ENCODE measurements at regions not wholly inside any gene's neighbourhood (a gene's known extent, or its start where the extent isn't known, plus 50 kb on each side); places are given as distances from the start of the nearest gene placed in this dataset.

- no peak for DNase-seq
Observed at GRCh38 chr1:17877316-17877715, 122.2 kb downstream of the ACTL8 start.

DNA sequence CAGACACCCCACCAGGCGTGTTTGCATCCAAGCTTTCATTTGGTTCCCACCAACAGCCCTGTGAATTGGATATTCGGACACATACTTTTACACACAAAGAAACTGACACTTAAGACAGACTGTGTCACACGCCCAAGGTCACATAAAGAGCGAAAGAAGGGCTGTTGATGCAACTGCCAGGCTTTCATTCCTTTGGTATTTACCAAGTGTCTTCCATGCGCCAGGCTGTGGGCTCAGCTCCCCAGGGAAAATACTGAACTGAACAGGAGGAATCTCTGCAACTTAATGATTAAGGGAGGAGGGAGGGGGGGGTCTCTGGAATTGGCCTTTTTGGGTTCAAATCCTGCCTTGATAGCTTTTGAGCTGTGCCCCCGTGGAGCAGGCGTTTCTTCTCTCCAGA, 122.8 kb downstream of the ACTL8 start:
- no peak for DNase-seq

GRCh38 chr1:17878837-17879236, 123.7 kb downstream of the ACTL8 start:
- no peak for DNase-seq

- no peak for DNase-seq
Observed at GRCh38 chr1:17880449-17880848, 125.3 kb downstream of the ACTL8 start.

GRCh38 chr1:17881761-17882160, 126.6 kb downstream of the ACTL8 start:
- no peak for DNase-seq

- no peak for DNase-seq
Observed at GRCh38 chr1:17883136-17883535, 128.0 kb downstream of the ACTL8 start.

GRCh38 chr1:17883662-17884395, 128.7 kb downstream of the ACTL8 start:
- DNase-seq = no peak

DNA sequence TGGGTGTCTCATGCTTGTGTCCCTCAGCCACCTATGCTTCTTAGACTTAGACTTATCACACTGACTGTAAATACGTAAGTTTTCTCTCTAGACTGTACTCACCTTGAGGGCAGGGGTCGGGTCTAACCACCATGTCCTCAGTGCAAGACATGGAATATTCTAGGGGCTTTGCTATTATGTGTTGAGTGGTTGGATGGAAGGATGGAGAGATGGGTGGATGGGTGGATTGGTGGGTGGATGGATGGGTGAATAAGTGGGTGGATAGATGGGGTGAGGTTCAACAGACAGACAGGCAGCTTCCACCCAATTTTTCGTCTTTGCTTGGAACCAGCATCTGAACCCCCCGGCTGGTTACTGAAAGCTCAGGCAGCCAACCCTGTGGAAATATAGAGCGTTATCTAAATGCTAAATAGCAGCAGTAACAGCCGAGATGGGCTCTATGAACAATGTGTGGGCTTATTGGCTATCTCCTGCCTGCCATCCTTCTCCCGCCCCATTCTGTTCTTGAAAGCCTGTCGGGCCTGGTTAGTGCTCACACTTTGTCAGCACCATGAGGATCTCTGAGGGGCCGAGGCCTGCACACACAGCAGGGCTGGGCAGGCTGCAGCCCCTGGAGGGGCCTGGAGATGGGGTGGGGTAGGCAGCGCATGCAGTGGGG, 130.7 kb downstream of the ACTL8 start:
- DNase-seq = no peak

- DNase-seq = no peak
Observed at GRCh38 chr1:17886386-17886785, 131.3 kb downstream of the ACTL8 start.

DNA sequence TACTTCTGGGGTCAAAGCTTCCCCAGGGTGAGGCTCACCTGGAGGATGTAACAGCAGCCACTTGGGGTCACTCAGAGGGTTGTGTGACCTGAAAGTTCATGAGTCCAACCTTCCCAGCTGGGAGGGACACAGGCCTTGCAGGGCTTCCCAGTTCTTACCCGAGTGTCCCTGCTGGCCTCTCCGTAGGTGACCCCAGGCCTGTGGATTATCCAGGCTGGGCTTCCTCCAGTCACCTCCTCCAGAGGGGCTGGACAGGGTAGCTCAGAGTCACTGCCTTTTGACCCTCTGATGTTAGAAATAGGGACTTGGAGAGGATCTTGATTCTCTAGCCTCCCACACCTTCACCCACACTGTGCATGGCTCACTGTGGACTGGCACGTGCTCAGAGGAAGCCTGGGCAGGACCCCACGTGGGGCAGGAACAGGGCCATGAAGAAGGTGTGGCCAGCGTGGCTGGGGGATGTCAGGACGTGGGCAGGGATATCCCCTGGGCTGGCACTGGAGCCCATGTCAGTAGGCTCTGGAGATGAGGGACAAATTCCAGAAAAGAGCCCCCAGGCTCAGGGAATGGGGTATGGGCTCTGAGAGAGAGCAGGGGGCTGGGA, 131.8 kb downstream of the ACTL8 start:
- no peak for DNase-seq

- DNase-seq = no peak
Observed at GRCh38 chr1:17887661-17888371, 132.7 kb downstream of the ACTL8 start.

DNA sequence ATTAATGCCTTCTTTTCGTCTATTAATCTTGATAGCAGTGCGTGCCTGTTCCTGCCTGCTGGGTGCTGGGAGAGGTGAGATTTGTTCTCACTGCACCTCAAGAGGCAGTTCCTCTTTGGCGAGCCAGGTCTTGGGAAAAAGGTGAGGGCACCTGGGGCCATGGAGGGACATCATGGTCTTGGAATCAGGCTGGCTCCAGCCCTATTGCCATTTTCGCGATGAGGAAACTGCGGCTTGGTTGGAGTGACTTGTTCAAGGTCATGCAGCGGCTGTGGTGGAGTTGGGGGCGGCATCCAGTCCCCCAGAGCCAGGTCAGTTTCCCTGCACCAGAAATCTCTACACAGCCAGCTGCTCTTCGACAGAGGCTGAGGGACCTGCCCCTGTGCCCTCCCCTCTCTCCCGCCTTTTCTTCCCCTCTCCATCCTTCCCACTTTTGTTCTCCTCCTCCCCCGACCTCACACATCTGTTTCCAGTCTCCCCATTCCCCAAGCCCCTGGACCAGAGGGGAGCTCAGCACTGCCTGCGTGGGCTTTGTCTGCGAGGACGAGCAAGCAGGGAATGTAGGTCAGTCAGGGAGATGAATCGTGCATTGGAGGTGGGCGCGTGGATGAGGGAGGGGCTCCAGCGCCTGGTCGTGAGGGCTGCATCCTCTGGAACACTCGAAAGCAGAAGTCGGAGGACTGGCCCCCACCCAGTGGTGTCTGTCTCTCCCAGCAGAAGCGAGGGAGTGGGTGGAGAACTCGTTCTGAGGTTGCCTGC, 135.1 kb downstream of the ACTL8 start:
- DNase-seq = no peak

GRCh38 chr1:17890815-17891191, 135.7 kb downstream of the ACTL8 start:
- DNase-seq = no peak

DNA sequence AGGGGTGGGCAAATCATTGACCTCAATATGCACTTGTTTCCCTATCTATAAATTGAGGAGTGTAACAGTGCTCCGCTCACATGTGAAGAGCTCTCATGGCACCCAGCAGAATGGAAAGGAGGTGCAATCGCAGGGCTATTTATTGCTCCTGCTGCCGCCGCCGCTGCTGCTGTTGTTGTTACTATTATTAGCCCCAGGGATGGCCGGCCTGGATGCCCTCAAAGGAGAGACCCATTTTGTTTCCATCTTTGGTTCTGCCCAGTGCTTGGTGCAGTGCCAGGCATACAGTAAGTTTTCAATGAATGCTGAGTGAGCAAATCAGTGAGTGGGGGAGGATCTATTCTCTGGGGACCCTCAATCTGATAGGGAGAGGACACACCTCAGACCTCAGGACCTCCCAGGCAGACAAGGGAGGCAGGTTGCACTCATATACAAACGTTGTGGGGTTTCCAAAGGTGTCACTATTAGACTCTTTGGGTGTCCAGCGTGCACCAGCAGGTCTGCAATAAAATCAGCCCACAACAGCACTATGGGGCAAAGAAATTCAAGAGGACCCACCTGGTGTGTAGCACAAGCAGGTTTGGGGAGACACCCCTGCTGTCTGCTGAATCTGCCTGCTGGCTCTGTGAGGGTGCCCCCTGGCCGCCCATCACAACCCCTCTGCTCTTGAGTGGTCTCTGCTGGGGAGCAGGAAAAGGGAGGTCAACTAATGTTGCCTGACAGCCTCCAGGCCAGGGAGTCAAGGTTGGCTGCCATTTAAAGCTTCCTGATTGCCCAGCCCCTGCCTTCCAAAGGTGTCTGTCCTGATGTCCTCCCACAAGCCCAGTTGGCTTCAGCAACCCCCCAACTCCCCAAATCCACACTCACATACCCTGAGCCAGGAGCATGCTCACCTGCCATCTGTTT, 136.3 kb downstream of the ACTL8 start:
- no peak for DNase-seq

DNA sequence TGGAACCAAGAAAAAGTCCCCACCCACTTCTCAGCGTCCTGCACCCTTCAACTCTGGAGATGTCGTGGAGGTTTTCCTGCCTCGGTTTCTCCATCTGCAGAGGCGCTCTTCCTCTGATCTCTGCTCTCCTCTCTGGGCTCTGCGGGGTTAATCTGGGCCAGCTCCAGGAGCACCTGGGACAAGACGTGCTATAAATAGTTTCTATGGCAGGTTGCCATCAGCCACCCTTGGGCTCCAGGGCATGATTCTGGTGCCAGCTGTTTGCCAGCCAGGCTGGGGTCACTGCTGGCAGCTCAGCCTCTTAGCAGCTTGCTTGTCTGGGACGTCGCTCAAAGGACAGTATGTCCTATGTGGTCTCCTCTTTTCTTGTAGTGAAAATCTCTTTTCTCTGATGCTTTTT, 137.1 kb downstream of the ACTL8 start:
- no peak for DNase-seq

GRCh38 chr1:17892851-17893250, 137.7 kb downstream of the ACTL8 start:
- DNase-seq = no peak

DNA sequence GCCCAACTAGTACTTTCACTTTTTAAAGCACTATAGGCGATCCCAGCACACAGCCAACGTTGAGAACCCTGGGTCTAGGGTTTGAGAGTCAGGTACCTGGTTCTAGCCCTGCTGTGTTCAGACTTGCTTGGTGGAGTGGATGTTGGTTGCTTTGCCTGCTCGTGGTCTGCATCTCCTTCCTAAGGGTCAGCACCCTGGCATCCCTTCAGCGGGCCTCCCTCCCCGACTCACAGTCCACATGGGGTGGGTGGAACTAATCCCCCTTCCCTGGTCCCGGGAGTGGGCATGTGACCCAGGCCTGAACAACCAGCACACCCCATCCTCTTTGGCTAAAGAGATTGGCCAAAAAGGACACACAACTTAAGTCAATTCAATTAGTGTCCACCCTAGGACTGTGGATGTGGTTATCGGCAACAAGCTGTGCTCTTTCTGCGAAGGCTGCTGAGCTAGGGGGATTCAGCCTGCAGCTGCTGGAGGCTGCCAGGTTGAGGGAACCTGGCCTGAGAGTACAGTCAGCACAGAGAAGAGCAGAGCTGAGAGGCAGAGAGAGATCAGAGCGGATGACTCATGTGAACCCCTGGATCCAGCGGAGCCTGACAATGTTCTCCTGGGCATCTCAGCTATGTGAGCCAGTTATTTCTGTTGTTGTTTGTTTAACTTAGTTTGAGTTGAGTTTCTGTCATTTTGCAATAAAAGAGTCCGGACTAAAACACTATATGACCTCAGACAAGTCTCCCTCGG, 138.9 kb downstream of the ACTL8 start:
- no peak for DNase-seq

DNA sequence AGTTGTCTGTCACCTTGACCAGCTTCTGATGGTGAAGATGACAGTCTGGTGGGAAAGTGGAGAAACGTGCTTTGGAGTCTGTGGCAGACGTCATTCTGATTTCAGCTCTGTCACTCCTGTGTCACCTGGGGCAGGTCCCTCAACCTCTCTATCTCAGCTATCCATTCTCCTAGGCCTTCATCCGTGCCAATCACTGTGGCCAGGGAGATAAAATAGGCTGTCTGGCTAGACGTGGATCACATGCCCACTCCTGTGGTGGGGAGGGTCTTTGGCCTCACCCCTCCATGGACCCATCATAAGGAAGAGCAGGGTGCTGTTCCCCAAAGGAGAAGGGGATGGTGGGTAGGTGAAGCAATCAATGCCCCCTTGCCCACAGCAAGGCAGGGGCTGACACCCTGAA, 140.3 kb downstream of the ACTL8 start:
- no peak for DNase-seq

- DNase-seq = no peak
Observed at GRCh38 chr1:17895986-17896385, 140.9 kb downstream of the ACTL8 start.

GRCh38 chr1:17903386-17903785, 148.3 kb downstream of the ACTL8 start:
- no peak for DNase-seq

- no peak for DNase-seq
Observed at GRCh38 chr1:17904290-17904689, 149.2 kb downstream of the ACTL8 start.

All from hematopoietic multipotent progenitor cell treated with erythropoietin and hydrocortisone succinate and interleukin-3 and kit ligand, for 8 days (in vitro differentiated cells).